ENCODE measurements at regions not wholly inside any gene's neighbourhood (a gene's known extent, or its start where the extent isn't known, plus 50 kb on each side); places are given as distances from the start of the nearest gene placed in this dataset.

GRCh38 chr13:112140366-112140765 lies 73.4 kb downstream of the SOX1 start:
- TF ChIP-seq, protein P1, sequence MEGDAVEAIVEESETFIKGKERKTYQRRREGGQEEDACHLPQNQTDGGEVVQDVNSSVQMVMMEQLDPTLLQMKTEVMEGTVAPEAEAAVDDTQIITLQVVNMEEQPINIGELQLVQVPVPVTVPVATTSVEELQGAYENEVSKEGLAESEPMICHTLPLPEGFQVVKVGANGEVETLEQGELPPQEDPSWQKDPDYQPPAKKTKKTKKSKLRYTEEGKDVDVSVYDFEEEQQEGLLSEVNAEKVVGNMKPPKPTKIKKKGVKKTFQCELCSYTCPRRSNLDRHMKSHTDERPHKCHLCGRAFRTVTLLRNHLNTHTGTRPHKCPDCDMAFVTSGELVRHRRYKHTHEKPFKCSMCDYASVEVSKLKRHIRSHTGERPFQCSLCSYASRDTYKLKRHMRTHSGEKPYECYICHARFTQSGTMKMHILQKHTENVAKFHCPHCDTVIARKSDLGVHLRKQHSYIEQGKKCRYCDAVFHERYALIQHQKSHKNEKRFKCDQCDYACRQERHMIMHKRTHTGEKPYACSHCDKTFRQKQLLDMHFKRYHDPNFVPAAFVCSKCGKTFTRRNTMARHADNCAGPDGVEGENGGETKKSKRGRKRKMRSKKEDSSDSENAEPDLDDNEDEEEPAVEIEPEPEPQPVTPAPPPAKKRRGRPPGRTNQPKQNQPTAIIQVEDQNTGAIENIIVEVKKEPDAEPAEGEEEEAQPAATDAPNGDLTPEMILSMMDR (IDR thresholded peaks at IDR 0.05), result no peak
- TF ChIP-seq POLR2AphosphoS5 (IDR thresholded peaks at IDR 0.05), result no peak
